ENCODE measurements at regions not wholly inside any gene's neighbourhood (a gene's known extent, or its start where the extent isn't known, plus 50 kb on each side); places are given as distances from the start of the nearest gene placed in this dataset.

DNA sequence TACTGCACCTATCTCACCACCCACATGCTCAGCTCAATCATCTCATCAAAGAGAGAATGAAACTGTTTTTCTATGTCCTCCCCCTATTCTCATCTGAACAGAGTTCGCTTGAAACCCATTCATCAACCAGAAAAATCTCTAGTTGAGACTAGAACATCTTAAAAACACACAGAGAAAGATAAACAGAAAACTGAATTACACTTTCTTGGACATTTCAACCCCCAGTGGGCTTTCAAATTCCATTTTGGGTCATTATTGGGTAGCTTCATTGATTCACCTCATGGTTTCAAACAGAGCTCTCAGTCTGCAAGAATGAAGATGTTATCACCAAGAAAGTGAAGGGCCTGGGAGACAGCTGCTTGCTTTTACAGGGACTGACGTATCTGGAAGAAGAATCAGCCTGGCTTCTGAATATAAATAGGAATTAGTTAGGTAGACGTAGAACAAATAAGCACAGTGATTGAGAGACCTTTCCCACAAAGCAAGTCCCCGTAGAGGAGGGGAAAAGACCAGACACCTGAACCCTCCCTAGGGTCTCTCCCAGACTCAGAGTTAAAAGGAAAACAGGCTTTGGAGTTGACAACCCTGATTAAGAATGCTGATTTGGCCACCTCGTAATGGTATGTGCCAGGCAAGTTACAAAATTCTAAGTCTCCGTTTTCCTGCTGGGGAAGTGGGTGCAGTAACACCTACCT is 155.7 kb downstream of the BBOX1 start:
- Histone ChIP-seq H3K27me3 (ENCODE audit: control insufficient read depth, insufficient read depth, low read length) (no peaks in the 10 kb centered on the region), H3K4me3 (ENCODE audit: insufficient read depth, low read depth, low read length) (no peak overlapping the region), H3K36me3 (replicated peaks; ENCODE audit: control insufficient read depth, insufficient read depth, low read length) (no peaks in the 10 kb centered on the region)
- DNase-seq, result no peak

DNA sequence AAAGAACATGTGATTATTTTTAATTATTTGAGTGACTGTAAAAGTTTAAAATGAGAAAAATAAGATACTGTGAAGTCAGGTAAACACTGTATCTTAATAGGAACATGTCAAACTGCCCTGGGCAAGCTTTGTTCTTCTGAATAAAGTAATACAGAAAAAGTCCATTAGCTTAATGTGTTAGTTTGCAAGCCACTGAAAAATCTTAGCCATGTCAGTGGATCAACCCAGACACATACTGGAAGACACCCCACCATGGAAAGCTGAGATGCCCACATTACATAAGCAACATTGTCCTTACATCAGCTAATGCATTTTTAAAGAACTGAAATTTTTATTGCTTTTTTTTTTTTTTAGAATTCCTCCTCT is 155.2 kb downstream of the BBOX1 start:
- Histone ChIP-seq H3K4me3 (ENCODE audit: insufficient read depth, low read depth, low read length) (no peak overlapping the region), H3K27me3 (ENCODE audit: control insufficient read depth, insufficient read depth, low read length) (no peaks in the 10 kb centered on the region), H3K36me3 (replicated peaks; ENCODE audit: control insufficient read depth, insufficient read depth, low read length) (no peaks in the 10 kb centered on the region)
- DNase-seq, result no peak

DNA sequence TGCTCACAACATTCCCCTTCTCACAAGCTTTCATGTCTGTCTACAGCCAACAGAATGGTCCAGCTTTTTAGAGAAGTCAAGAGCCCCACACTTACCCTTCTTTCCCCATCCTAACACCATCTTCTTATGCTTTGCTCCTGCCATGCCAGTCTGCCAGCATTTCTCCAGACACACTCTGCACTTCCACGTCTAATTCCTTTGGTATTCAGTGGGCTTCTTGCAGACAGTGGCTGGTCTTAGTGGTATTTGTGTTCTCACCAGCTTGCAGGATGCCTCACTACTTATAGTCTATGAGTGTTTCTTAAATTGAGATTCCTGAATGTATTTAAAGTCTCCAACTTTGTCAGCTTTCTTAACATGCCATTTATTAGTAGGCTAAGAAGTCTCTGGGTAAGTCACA is 154.4 kb downstream of the BBOX1 start:
- no peaks in the 10 kb centered on the region for H3K36me3 ChIP-seq (replicated peaks; ENCODE audit: control insufficient read depth, insufficient read depth, low read length)
- H3K4me3 ChIP-seq (ENCODE audit: insufficient read depth, low read depth, low read length), result no peak overlapping the region
- DNase-seq, result no peak
- H3K27me3 ChIP-seq (ENCODE audit: control insufficient read depth, insufficient read depth, low read length), result no peaks in the 10 kb centered on the region

DNA sequence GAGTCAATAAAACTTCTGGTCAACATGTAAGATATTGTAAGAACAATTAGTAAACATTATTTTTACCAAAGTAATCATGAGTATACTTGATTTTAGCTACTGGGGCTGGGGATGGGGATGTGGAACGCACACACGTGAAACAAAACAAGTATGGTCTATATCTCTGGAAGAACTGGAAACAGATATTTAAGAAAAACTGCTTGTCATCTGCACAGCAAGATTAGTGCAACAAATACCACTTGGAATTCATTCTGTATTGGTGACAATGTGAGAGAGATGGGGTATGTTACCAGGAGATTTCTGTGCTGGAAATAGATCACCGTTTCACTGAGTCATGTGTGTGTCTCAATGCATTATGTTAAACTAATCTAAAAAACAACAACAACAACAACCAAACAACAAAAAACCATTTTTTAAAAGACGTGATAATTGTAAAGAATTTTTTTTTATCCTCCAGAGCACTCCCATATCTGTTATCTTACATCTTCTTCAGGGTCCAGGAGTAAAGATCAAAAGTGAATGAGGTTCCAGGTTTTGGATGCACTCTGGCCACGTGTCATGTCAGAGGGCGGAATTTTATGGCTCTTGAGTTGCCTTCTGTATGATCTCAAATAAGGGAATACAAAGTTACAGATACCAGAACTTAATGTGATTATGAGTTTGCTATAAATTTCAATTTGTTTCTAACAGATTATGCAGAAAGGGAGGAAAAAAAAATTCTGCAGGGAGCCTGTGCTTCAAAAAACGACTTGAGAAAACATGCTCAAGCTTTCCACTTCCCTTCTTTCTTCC is 153.0 kb downstream of the BBOX1 start:
- Histone ChIP-seq H3K36me3 (replicated peaks; ENCODE audit: control insufficient read depth, insufficient read depth, low read length) (no peaks in the 10 kb centered on the region), H3K27me3 (ENCODE audit: control insufficient read depth, insufficient read depth, low read length) (no peaks in the 10 kb centered on the region), H3K4me3 (ENCODE audit: insufficient read depth, low read depth, low read length) (no peak overlapping the region)
- DNase-seq, result no peak

DNA sequence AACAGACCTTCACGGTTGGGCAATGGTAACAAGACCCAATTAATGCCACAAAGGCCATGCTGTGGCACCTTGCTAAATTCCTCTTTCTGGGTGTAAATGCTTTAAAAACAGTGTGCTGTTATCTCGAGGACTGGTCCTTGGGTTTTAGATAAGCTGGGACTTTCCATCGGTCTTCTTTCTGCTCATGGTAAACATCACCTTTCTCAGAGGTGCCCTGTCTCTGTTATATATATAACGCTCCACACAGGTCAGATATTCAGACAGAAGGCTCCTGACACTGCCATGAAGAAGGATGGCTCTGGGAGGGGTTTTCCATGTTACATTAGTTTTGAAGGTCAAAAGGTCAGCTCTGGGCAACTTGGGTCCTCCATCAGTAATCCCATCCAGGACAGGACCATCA is 151.6 kb downstream of the BBOX1 start:
- Histone ChIP-seq H3K4me3 (ENCODE audit: insufficient read depth, low read depth, low read length) (no peak overlapping the region), H3K36me3 (replicated peaks; ENCODE audit: control insufficient read depth, insufficient read depth, low read length) (no peaks in the 10 kb centered on the region), H3K27me3 (ENCODE audit: control insufficient read depth, insufficient read depth, low read length) (no peaks in the 10 kb centered on the region)
- no peak for DNase-seq

DNA sequence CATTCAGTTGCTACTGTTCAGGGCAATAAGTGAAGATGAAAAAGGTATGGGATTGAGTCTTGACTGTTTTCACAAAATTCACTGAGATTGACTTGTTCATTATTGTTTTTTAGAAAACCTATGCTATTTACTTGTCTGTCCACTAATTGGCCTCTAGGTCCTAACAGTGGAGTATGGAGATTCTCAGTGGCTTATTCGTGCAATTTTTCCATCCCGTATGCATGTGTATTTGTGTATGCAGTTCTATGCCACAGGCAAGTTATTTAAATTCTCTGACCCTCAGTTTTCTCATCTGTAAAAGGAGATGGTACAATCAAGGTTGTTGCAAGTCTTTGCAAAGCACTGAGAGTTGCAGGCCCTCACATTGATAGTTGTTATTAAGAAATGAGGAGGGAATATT is 151.0 kb downstream of the BBOX1 start:
- no peak for DNase-seq
- H3K4me3 ChIP-seq (ENCODE audit: insufficient read depth, low read depth, low read length), result no peak overlapping the region
- H3K27me3 ChIP-seq (ENCODE audit: control insufficient read depth, insufficient read depth, low read length), result no peaks in the 10 kb centered on the region
- H3K36me3 ChIP-seq (replicated peaks; ENCODE audit: control insufficient read depth, insufficient read depth, low read length), result no peaks in the 10 kb centered on the region

DNA sequence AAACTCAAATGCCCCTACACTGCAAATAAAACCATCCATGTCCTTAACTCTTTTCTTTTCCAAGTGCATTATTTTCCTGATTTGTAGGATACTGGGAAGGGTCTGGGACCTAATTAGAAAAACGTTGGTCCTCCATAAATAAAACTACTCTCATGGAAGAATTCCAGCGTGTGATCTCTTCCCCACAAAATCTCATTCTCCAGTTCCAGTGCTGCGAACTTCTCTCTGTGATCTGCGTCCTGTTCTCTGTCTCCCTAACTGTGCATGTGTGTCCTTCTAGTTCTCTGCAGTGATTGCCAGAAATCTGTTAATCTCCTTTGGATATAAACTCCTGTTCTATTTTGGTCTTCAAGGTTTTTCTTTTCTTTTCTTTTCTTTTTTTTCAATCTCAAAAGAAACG is 148.1 kb downstream of the BBOX1 start:
- Histone ChIP-seq H3K27me3 (ENCODE audit: control insufficient read depth, insufficient read depth, low read length) (no peaks in the 10 kb centered on the region), H3K36me3 (replicated peaks; ENCODE audit: control insufficient read depth, insufficient read depth, low read length) (no peaks in the 10 kb centered on the region), H3K4me3 (ENCODE audit: insufficient read depth, low read depth, low read length) (no peak overlapping the region)
- no peak for DNase-seq

DNA sequence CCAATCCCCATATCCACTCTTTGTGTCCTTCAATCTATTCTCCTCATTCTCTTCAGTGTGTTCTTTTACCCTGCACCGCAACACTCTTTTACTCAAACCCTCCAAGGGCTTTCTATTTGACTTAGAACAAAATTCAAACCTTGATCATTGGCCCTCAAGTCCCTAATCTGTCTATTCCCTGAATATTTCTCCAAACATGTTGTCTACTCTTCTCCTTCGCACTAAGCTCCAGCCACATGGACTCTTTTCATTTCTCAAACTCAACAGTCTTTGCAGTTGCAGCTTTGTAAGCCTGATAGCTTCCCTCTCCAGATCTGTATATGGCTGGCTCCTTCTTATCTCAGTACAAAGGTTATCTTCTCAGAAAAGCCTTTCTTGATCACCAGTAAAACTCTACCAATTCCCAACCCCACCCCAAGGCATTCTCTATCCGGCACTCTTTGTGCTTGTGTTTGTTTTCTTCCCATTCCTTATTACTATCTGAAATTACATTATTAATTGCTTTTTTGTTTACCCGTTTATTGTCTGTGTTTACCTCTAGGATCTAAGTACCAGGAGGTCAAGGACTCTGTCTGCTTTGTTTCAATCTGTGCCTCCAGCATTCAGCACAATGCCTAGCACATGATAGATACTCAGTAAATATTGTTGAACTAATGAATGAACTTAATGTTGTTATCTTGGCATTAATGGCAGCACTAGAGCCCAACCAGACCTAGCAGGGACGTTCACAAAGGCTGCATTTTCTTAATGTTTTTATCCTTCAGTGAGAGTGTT is 147.4 kb downstream of the BBOX1 start:
- H3K27me3 ChIP-seq (ENCODE audit: control insufficient read depth, insufficient read depth, low read length), result no peaks in the 10 kb centered on the region
- no peaks in the 10 kb centered on the region for H3K36me3 ChIP-seq (replicated peaks; ENCODE audit: control insufficient read depth, insufficient read depth, low read length)
- H3K4me3 ChIP-seq (ENCODE audit: insufficient read depth, low read depth, low read length), result no peak overlapping the region
- DNase-seq, result no peak

DNA sequence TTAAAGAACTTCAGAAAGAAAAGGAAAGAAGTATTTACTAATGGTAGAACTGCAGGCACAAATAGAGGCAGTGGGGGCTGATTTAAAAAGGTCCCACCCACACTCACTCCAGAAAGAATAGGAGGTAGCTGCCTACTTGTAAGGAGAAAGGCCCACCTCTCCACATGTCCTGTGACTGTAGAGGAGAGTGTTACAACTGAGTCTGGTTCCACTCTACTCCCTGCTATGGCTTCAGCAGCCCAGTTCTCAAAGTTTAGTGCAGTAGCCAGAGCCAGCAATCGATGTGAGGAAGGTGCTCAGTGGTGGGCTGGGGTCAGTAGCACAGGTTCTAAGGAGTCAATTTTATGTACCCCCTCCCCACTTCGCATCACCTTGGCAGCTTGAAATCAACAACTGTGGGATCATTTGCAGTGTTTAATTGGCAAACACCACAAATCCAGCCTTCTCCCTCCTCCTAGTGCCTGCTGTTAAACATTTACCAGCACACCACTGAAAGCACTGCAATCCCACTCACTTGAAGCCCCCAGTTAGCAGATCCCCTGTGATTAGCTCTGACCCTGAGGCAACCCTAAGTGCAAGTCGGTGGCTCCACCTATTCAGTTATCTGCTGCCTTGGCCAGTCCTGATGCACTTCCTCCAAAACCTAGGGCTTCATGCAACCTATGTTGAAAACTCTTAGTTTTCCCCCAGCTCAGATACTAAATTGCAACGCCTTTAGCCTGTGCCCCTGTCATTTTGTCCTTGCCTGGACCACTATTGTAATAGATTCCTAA is 146.6 kb downstream of the BBOX1 start:
- H3K4me3 ChIP-seq (ENCODE audit: insufficient read depth, low read depth, low read length), result no peak overlapping the region

DNA sequence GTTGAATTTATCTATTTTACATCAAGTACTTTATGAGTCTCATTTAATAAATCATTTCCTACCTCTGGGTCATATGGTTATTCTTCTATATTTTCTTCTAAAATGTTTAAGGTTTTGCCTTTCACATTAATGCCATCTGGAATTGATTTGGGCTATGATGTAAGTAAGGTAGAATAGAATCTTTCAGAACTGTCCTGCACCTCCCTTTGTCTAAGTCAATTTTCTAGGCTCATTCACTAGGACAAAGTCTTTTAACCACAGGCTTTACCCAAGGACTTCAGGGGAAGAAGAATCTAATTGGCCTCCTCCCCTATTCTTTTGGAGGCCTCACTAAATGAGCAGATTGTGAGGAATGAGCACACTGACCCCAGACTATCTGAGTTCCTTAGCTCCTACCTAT is 146.0 kb downstream of the BBOX1 start:
- no peaks in the 10 kb centered on the region for H3K27me3 ChIP-seq (ENCODE audit: control insufficient read depth, insufficient read depth, low read length)
- DNase-seq, result no peak

More for the DNA sequence above, 146.6 kb downstream of the BBOX1 start:
- no peak for DNase-seq
- Histone ChIP-seq H3K36me3 (replicated peaks; ENCODE audit: control insufficient read depth, insufficient read depth, low read length) (no peaks in the 10 kb centered on the region), H3K27me3 (ENCODE audit: control insufficient read depth, insufficient read depth, low read length) (no peaks in the 10 kb centered on the region)

DNA sequence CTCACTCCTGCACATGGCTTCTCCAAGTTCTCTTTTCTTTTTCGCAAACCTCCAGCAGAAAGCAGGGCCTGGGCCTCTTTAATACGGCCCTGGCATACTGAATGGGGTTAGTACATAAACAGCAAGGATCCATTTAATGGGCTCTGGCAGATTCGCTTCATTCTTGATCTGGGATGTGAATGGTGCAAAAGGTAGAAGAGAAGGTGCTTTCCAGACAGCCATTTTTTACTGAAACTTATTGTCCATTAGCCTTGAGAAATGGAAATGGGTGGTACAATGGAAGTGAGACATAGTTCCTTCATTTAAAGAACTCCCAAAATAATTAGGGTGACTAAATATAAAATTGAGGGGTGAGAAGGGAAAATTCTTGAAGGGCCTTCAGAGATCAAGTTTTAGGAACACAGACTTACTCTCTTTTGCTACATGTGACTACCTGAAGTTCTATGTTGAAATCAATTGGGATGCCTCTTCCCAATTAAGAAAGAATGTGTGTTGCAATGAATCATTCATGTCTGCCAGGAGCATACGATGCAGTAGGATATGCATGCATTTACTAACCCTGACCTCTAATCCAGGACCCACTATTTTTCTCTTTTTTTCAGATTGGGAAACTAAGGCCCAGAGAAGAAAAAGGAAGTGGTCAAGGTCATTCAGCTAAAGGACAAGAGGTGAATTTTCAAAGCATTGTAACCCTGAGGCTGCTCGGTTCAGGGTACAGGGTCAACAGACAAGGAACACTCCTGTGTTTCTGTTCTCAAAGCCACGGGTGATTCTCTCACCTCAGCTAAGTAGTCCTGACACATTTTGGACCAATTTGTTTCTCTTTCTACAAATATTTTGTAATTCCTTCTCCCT is 144.1 kb downstream of the BBOX1 start:
- H3K27me3 ChIP-seq (ENCODE audit: control insufficient read depth, insufficient read depth, low read length), result no peaks in the 10 kb centered on the region
- DNase-seq, result no peak
- no peaks in the 10 kb centered on the region for H3K36me3 ChIP-seq (replicated peaks; ENCODE audit: control insufficient read depth, insufficient read depth, low read length)
- no peak overlapping the region for H3K4me3 ChIP-seq (ENCODE audit: insufficient read depth, low read depth, low read length)

More for the DNA sequence above, 146.0 kb downstream of the BBOX1 start:
- no peaks in the 10 kb centered on the region for H3K36me3 ChIP-seq (replicated peaks; ENCODE audit: control insufficient read depth, insufficient read depth, low read length)
- no peak overlapping the region for H3K4me3 ChIP-seq (ENCODE audit: insufficient read depth, low read depth, low read length)

DNA sequence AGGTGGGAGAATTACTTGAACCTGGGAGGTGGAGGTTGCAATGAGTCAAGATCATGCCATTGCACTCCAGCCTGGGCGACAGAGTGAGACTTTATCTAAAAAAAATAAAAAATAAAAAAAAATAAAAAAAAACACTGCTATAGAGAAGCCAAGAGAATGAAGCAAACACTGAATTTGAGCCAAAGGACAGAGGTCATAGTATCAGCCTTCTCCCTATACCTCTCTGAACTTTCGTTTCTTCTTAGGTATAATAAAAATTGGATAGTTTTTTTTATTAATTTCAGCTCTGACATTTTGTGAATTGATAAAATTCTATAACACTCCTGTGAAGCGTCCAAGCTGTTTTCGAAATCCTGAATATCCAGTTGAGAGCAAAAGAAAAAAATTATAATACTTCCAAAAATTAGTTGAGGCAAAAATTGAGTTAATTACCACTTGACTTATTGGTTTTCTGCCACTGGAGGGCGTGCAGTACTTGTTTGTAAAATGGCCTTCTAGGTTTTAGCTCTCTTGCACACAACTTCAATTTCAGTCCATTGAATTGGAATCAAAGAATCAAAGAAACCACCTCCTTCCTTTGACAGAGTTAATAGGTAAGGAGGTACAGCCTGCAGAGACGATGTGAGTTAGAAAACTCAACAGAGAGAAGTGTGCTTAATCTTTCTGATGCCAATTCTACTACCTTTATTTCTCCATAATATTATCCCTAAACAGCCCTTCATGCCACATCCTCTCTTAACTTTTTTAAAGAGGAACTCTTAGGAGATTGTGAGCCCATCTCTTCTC is 143.2 kb downstream of the BBOX1 start:
- Histone ChIP-seq H3K4me3 (ENCODE audit: insufficient read depth, low read depth, low read length) (no peak overlapping the region), H3K36me3 (replicated peaks; ENCODE audit: control insufficient read depth, insufficient read depth, low read length) (no peaks in the 10 kb centered on the region), H3K27me3 (ENCODE audit: control insufficient read depth, insufficient read depth, low read length) (no peaks in the 10 kb centered on the region)
- DNase-seq, result peak; percentile 13

DNA sequence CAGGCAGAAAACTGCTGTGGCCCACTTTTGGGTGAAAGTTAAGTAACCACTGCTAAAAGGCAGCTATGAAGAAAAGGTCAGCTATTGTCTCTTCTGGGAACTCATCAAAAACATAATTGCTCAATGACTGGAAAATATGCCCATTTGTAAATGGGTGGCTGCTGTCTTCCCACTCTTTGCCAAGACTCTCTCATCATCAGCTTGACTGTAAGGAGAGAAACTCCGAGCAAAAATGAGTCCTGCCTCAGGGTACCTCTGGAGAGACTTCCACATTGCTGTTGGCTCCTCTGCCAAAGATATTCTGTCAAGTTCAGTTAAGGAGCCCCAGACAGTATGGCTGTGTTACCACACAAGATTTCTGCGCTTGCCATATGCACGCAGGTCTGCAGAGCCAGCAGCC is 138.7 kb downstream of the BBOX1 start:
- DNase-seq, result no peak
- H3K27me3 ChIP-seq (ENCODE audit: control insufficient read depth, insufficient read depth, low read length), result no peaks in the 10 kb centered on the region
- no peaks in the 10 kb centered on the region for H3K36me3 ChIP-seq (replicated peaks; ENCODE audit: control insufficient read depth, insufficient read depth, low read length)
- no peak overlapping the region for H3K4me3 ChIP-seq (ENCODE audit: insufficient read depth, low read depth, low read length)

Measured in H7 (cell line).